Activated T-cell treated with anti-CD3 and anti-CD28 coated beads, Interleukin-2, amount 50 U/mL, for 24 hours (primary cell): ENCODE measurements at regions not wholly inside any gene's neighbourhood (a gene's known extent, or its start where the extent isn't known, plus 50 kb on each side); places are given as distances from the start of the nearest gene placed in this dataset.

Experiments
- DNase-seq: peaks from one replicate; pipeline ENCODE4 v3.0.0-alpha.2; 2020
- H3K27ac Mint-ChIP-seq: 2 replicates; pipeline ENCODE4 v1.8.0; 2020; ENCODE audit warnings: mild to moderate bottlenecking, mixed read lengths
- H3K27me3 Mint-ChIP-seq: 2 replicates; pipeline ENCODE4 v1.8.0; 2020; ENCODE audit warnings: mixed read lengths
- H3K36me3 Mint-ChIP-seq: 2 replicates; pipeline ENCODE4 v1.8.0; 2020; ENCODE audit warnings: low read depth, mixed read lengths
- H3K4me1 Mint-ChIP-seq: 2 replicates; pipeline ENCODE4 v1.8.0; 2020; ENCODE audit warnings: low read depth, mixed read lengths
- H3K4me3 Mint-ChIP-seq: 2 replicates; pipeline ENCODE4 v1.8.0; 2020; ENCODE audit warnings: mild to moderate bottlenecking, moderate library complexity, mixed read lengths
- H3K9me3 Mint-ChIP-seq: 2 replicates; pipeline ENCODE4 v1.8.0; 2020; ENCODE audit warnings: mixed read lengths

- no peaks in the 10 kb centered on the region for H3K36me3 Mint-ChIP-seq
- H3K4me1 Mint-ChIP-seq = peaks cover 39% of the 10 kb centered on the region
- no peak overlapping the region for H3K27ac Mint-ChIP-seq
- H3K9me3 Mint-ChIP-seq = no peaks in the 10 kb centered on the region
- peaks cover 3% of the 10 kb centered on the region for H3K27me3 Mint-ChIP-seq
- DNase-seq = no peak
- H3K4me3 Mint-ChIP-seq = no peak overlapping the region
These were observed 222.4 kb upstream of the MYLIP start for GRCh38 chr6:15906420-15907016.

- peaks cover 3% of the 10 kb centered on the region for H3K27me3 Mint-ChIP-seq
- no peaks in the 10 kb centered on the region for H3K9me3 Mint-ChIP-seq
- H3K4me1 Mint-ChIP-seq = peaks cover 44% of the 10 kb centered on the region
- no peak for DNase-seq
- H3K36me3 Mint-ChIP-seq = no peaks in the 10 kb centered on the region
- no peak overlapping the region for H3K27ac Mint-ChIP-seq
- H3K4me3 Mint-ChIP-seq = no peak overlapping the region
These were observed 223.1 kb upstream of the MYLIP start for GRCh38 chr6:15905488-15906419.

- no peaks in the 10 kb centered on the region for H3K36me3 Mint-ChIP-seq
- peaks cover 3% of the 10 kb centered on the region for H3K27me3 Mint-ChIP-seq
- DNase-seq = no peak
- no peak overlapping the region for H3K4me3 Mint-ChIP-seq
- no peaks in the 10 kb centered on the region for H3K9me3 Mint-ChIP-seq
- peaks cover 45% of the 10 kb centered on the region for H3K4me1 Mint-ChIP-seq
- no peak overlapping the region for H3K27ac Mint-ChIP-seq
These were observed 224.1 kb upstream of the MYLIP start for GRCh38 chr6:15904651-15905376.

DNA sequence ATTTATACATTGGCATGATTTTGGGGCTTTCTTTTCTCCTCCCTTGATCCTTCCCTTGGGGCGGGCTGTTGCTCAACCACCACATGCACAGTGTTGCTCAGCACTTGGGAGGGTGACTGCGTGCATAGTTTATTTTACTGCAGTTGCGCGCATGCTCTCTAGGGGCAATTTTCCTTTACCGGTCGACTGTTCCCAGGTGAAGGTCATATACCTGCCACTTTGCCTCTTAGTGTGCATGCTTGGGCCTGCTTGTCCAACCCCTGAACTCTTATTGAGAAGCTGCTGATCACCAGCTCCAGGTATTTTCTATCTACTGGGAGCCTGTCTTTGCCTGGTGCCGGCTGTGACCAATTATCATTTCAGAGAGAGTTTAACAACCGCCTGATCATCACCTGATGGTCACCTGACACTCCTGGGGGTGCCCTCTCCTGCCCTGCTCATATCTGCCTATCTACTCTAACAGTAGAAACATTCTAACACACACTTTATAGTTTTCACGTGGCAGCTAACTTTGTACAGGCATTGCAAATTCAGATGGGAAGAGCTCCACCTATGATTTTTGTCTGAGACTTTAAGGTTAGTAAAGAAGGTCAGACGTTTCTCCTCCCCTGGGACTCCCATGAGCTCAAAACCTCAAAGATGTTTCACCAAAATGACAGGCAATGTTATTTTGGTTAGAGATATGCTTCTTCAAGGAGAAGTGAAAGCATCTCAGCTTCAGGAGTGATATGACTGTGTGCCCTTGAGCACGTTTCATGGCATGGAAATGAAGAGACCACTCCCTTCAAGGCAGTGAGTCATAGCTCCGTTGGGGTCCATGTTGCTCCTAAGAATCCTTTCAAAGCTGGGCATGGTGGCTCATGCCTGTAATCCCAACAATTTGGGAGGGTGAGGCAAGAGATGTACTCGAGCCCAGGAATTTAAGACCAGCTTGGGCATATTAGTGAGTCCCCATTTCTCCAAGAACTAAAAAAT, 227.5 kb upstream of the MYLIP start:
- DNase-seq = no peak
- Mint-ChIP-seq H3K27me3 (no peaks in the 10 kb centered on the region), H3K36me3 (no peaks in the 10 kb centered on the region)

GRCh38 chr6:15898693-15899092, 230.2 kb upstream of the MYLIP start:
- Mint-ChIP-seq H3K9me3 (no peaks in the 10 kb centered on the region), H3K27ac (no peak overlapping the region), H3K4me3 (no peak overlapping the region), H3K36me3 (no peaks in the 10 kb centered on the region), H3K4me1 (peaks cover 25% of the 10 kb centered on the region), H3K27me3 (no peaks in the 10 kb centered on the region)
- no peak for DNase-seq

More for the DNA sequence above, 227.5 kb upstream of the MYLIP start:
- Mint-ChIP-seq H3K27ac (peak overlapping the region; percentile 79), H3K4me1 (peaks cover 37% of the 10 kb centered on the region), H3K4me3 (peak overlapping the region; percentile 11), H3K9me3 (no peaks in the 10 kb centered on the region)

DNA sequence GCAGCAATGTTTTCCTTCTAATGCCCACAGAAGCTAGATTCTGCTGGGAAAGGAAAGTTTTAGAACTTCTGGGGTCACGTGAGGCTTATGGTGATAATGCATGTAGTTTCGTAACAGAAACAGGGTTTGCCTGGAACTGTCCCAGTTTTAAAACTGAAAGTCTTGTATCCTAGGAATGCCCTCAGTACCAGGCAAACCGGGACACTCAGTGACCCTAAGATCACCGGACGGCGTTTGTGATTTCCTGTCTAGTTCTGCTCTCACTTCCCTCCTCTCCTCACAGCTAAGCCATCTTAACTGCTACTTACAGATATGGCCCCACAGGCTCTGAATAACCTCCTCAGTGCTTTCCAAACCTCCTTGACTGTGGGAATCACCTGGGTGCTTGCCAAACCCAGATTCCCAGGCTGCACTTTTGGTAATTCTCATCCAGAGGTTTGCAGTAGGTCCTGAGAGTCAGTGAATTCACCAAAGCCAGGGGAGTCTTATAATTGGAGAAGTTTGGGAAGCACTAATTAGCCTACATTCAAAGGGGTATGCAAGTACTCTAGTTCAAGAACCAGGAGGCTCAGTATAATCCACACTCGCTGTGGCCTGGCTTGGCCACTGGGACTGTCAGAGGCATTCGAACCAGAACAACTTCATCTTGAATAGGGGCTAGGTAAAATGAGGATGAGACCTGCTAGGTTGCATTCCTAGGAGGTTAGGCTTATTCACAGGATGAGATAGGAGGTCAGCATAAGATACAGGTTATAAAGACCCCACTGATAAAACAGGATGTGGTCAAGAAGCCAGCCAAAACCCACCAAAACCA, 231.6 kb upstream of the MYLIP start:
- H3K9me3 Mint-ChIP-seq = peaks cover 3% of the 10 kb centered on the region
- no peak overlapping the region for H3K4me3 Mint-ChIP-seq
- no peak for DNase-seq
- no peaks in the 10 kb centered on the region for H3K36me3 Mint-ChIP-seq
- no peak overlapping the region for H3K27ac Mint-ChIP-seq
- H3K4me1 Mint-ChIP-seq = peaks cover 18% of the 10 kb centered on the region
- H3K27me3 Mint-ChIP-seq = no peaks in the 10 kb centered on the region

- Mint-ChIP-seq H3K36me3 (no peaks in the 10 kb centered on the region), H3K27me3 (peaks cover 4% of the 10 kb centered on the region), H3K27ac (no peak overlapping the region), H3K9me3 (peaks cover 3% of the 10 kb centered on the region), H3K4me1 (peaks cover 3% of the 10 kb centered on the region), H3K4me3 (no peak overlapping the region)
- DNase-seq = no peak
These were observed 232.3 kb upstream of the DTNBP1 start for GRCh38 chr6:15894973-15895725.

GRCh38 chr6:15893556-15894253, 230.9 kb upstream of the DTNBP1 start:
- peaks cover 4% of the 10 kb centered on the region for H3K27me3 Mint-ChIP-seq

DNA sequence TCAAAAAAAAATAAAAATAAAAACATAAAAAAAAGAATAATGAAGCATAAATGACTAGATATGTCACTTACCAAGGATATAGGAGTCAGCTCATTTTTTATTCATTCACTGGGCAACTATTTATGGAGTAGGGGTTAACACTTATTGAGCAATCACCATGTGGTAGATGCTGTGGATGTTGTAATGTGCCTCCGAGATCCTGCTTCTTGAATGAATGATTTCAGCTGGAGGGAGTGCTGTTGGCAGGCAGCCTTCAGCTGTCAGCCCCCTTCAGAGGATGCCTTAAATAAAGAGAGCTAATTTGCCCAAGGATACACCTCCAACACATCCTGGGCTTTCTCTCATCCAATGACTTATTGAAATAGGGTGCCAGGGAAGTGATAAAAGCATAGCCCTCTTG, 229.5 kb upstream of the DTNBP1 start:
- Mint-ChIP-seq H3K27me3 (peaks cover 4% of the 10 kb centered on the region), H3K36me3 (no peaks in the 10 kb centered on the region), H3K4me3 (no peak overlapping the region), H3K9me3 (peaks cover 3% of the 10 kb centered on the region), H3K27ac (no peak overlapping the region), H3K4me1 (peaks cover 3% of the 10 kb centered on the region)
- DNase-seq = no peak

More at GRCh38 chr6:15893556-15894253, 230.9 kb upstream of the DTNBP1 start:
- H3K36me3 Mint-ChIP-seq = no peaks in the 10 kb centered on the region
- H3K9me3 Mint-ChIP-seq = peaks cover 3% of the 10 kb centered on the region
- peaks cover 3% of the 10 kb centered on the region for H3K4me1 Mint-ChIP-seq
- no peak overlapping the region for H3K4me3 Mint-ChIP-seq
- DNase-seq = no peak
- no peak overlapping the region for H3K27ac Mint-ChIP-seq

DNA sequence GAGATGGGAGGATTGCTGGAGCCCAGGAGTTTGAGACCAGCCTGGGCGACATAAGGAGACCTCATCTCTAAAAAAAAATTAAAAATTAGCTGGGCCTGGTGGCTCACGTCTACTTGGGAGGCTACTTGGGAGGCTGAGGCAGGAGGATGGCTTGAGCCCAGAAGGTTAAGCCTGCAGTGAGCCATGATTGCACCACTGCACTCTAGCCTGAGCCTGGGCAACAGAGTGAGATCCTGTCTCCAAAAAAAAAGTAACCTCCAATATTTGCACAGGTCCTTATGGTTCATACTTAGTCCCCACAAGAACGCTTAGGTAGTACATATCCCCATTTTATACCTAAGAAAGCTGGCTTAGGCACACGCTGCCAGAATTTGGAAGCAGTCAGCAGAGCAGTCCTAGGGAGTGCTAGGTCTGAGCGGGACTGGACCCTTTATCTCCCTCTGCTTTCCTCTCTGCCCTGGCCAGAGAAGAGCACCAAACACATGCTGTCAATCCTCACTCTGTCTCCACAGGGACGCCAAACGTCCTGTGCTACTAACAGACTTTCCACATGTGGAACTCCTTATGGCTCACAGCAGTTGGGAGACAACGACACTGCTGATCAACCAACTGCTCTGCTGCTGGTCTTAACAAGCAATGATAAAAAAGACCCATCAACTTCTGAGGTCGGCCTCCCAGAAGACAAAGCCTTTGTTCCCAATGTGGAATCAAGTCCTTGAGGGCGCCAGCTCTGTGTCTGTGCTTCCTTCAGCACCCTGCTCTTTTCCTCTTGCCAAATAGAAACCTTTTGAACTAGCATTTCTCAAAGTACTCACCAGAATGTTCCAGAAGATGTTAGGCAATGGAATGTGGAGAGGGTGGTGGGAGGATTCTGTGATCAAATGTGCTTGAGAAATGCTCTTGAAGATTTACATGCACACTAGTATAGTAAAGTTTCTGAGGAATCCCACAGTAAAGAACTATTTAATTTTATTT, 226.3 kb upstream of the DTNBP1 start:
- DNase-seq = no peak
- Mint-ChIP-seq H3K9me3 (peaks cover 3% of the 10 kb centered on the region), H3K27me3 (peaks cover 4% of the 10 kb centered on the region), H3K36me3 (no peaks in the 10 kb centered on the region), H3K4me3 (no peak overlapping the region), H3K4me1 (no peaks in the 10 kb centered on the region), H3K27ac (no peak overlapping the region)
